Pancreas (tissue), 10 donors: ENCODE measurements at regions not wholly inside any gene's neighbourhood (a gene's known extent, or its start where the extent isn't known, plus 50 kb on each side); places are given as distances from the start of the nearest gene placed in this dataset.
"Not testable (repeated sequence)": the region's sequence is repeated elsewhere in the genome, so short reads cannot be mapped to it uniquely, and the experiment has no call there.

ENCODE experiments used
- ATAC-seq, 4 donors: fragments of 200-7000 bp; cut with Tn5 transposase; one replicate each; pipeline versions ENCODE4 v1.8.0 to v1.9.1; 2020; ENCODE audit warnings: mild to moderate bottlenecking in 4 of 4, moderate library complexity in 4 of 4
- DNase-seq, 6 donors: peaks; one replicate each; pipeline ENCODE4 v3.0.0-alpha.2; 2020
- FAIRE-seq: peaks from 2 replicates; lab custom pipeline; 2012; peaks lifted over from hg19 to GRCh38; lab: Jason Lieb, UNC
- H3K27ac ChIP-seq, 4 donors: fragments of 200-600 bp; sonication (generic); 1 replicate in 3 of 4; 2 replicates in 1 of 4; pipeline versions ENCODE4 v1.5.0 to v1.8.0; 2020
- H3K27me3 ChIP-seq, 4 donors: fragments of 200-600 bp; one replicate each; pipeline ENCODE4 v1.8.0; 2021
- H3K36me3 ChIP-seq, 3 donors: fragments of 200-600 bp; sonication (generic) in 1 of 3; one replicate each; pipeline versions ENCODE4 v1.5.0 to v1.8.0; 2020 to 2021
- H3K4me1 ChIP-seq, 3 donors: fragments of 200-600 bp; one replicate each; pipeline ENCODE4 v1.8.0; 2021
- H3K4me3 ChIP-seq, 4 donors: fragments of 200-600 bp; sonication (generic) in 2 of 4; one replicate each; pipeline versions ENCODE4 v1.5.0 to v1.8.0; 2020 to 2021
- H3K9me3 ChIP-seq, 4 donors: fragments of 200-600 bp; one replicate each; pipeline ENCODE4 v1.8.0; 2021
- CTCF ChIP-seq, 4 donors: fragments of 200-600 bp; sonication (generic) in 3 of 4; IDR thresholded peaks; one replicate each; pipeline versions ENCODE4 v1.5.0 to v1.8.0; 2021; ENCODE audit warnings: antibody characterized with exemption in 4 of 4
- WGBS, 2 donors: extraction: QIAGEN DNeasy Blood & Tissue Kit; methylation state at CpG; one replicate each; pipeline ENCODE4 v1.1.7; 2013; 5-methylcytosine and 5-hydroxymethylcytosine counted together
- intact Hi-C, 3 donors: fragments of 100-400 bp; cut with DNase I; formaldehyde crosslinking; loops; one replicate each; pipeline versions ENCODE4 v1.11.1 to v1.14.2; 2022
- donor health status: healthy with polysubstance abuse.
- donor health status: DM: no; HTN: no; CAD: no; lungs with moderate emphysema.
- donor health status: DM: no; HTN: no; CAD: no.
- donor health status: control.
- donor health status: control.
- donor health status: Bipolar disorder and iron deficiency.
- donor health status: DM: yes; HTN: yes; CAD: no.
- donor health status: DM: no; HTN: no; CAD: no.
- donor health status: DM: no; HTN: no; CAD: no.
- donor health status: DM: yes; HTN: yes; CAD: no.

- H3K9me3 ChIP-seq: no peaks in the 10 kb centered on the region
- no peak for FAIRE-seq
- no peaks in the 10 kb centered on the region for H3K27me3 ChIP-seq
- 43 to 47% methylated on average over 2 of the region's 2 CpGs for WGBS, 2 donors
- intact Hi-C loops: loop anchor here in 1 of 3 donors (10.0 kb wide), 1 partner anchor 170 kb away; no protein-coding TSS in a partner anchor
- no peak for ATAC-seq
- no peaks in the 10 kb centered on the region for H3K36me3 ChIP-seq
- no peak overlapping the region for H3K27ac ChIP-seq
- no peak for TF ChIP-seq CTCF (IDR thresholded peaks at IDR 0.05)
- H3K4me1 ChIP-seq: peaks cover 0 to 7% (median 0%) of the 10 kb centered on the region in 3 donors
- no peak overlapping the region for H3K4me3 ChIP-seq
- DNase-seq: no peak
Measured at GRCh38 chr16:51985126-51985525, 561.8 kb downstream of the TOX3 start.

GRCh38 chr16:51984395-51984794 lies 562.5 kb downstream of the TOX3 start:
- no peaks in the 10 kb centered on the region for H3K27me3 ChIP-seq
- H3K4me1 ChIP-seq: peaks cover 0 to 7% (median 0%) of the 10 kb centered on the region in 3 donors
- no peak for FAIRE-seq
- intact Hi-C loops: loop anchor here in 2 of 3 donors (5.0 to 10.0 kb wide), 2 partner anchors 167 to 170 kb away; no protein-coding TSS in a partner anchor
- H3K4me3 ChIP-seq: no peak overlapping the region
- no peak for ATAC-seq
- no peak for TF ChIP-seq CTCF (IDR thresholded peaks at IDR 0.05)
- H3K27ac ChIP-seq: no peak overlapping the region
- 34 to 40% methylated on average over 2 of the region's 2 CpGs for WGBS, 2 donors
- no peaks in the 10 kb centered on the region for H3K9me3 ChIP-seq
- no peak for DNase-seq
- no peaks in the 10 kb centered on the region for H3K36me3 ChIP-seq

- Histone ChIP-seq H3K4me1 (peaks cover 0 to 7% (median 0%) of the 10 kb centered on the region in 3 donors), H3K27ac (no peak overlapping the region), H3K36me3 (no peaks in the 10 kb centered on the region), H3K4me3 (no peak overlapping the region), H3K9me3 (no peaks in the 10 kb centered on the region), H3K27me3 (no peaks in the 10 kb centered on the region)
- FAIRE-seq (peak; percentile 67), DNase-seq (peak in 3 of 6 donors; percentile 48 to 70 (median 55)), ATAC-seq (peak; percentile 91 to 97 (median 92))
- peak; percentile 46 to 82 (median 70) for TF ChIP-seq CTCF (IDR thresholded peaks at IDR 0.05)
- intact Hi-C loops: loop anchor here in 2 of 3 donors (5.0 to 10.0 kb wide), 2 partner anchors 166 to 168 kb away; no protein-coding TSS in a partner anchor
- WGBS, 2 donors: 25 to 26% methylated on average over 11 of the region's 11 CpGs
Measured at GRCh38 chr16:51982715-51983680, 563.9 kb downstream of the TOX3 start.

GRCh38 chr16:51981725-51982124 lies 565.2 kb downstream of the TOX3 start:
- no peak for DNase-seq
- Histone ChIP-seq H3K4me3 (no peak overlapping the region), H3K4me1 (peaks cover 0 to 7% (median 0%) of the 10 kb centered on the region in 3 donors), H3K27me3 (no peaks in the 10 kb centered on the region), H3K27ac (no peak overlapping the region), H3K36me3 (no peaks in the 10 kb centered on the region), H3K9me3 (no peaks in the 10 kb centered on the region)
- ATAC-seq: peak; percentile 52 to 85 (median 69)
- 41 to 45% methylated on average over 3 of the region's 3 CpGs for WGBS, 2 donors
- intact Hi-C loops: loop anchor here in 2 of 3 donors (5.0 to 10.0 kb wide), 2 partner anchors 164 to 167 kb away; no protein-coding TSS in a partner anchor
- TF ChIP-seq CTCF (IDR thresholded peaks at IDR 0.05): no peak
- no peak for FAIRE-seq

- FAIRE-seq, H3K9me3 ChIP-seq, ATAC-seq, DNase-seq, H3K4me3 ChIP-seq, H3K27me3 ChIP-seq, intact Hi-C loops, H3K36me3 ChIP-seq, H3K4me1 ChIP-seq, H3K27ac ChIP-seq: not testable (repeated sequence)
- 75 to 90% methylated on average over 2 of the region's 2 CpGs for WGBS, 2 donors
Measured at GRCh38 chr16:51977506-51977905, 569.4 kb downstream of the TOX3 start.
